ENCODE measurements at regions not wholly inside any gene's neighbourhood (a gene's known extent, or its start where the extent isn't known, plus 50 kb on each side); places are given as distances from the start of the nearest gene placed in this dataset.
"Not testable (repeated sequence)": the region's sequence is repeated elsewhere in the genome, so short reads cannot be mapped to it uniquely, and the experiment has no call there.

DNA sequence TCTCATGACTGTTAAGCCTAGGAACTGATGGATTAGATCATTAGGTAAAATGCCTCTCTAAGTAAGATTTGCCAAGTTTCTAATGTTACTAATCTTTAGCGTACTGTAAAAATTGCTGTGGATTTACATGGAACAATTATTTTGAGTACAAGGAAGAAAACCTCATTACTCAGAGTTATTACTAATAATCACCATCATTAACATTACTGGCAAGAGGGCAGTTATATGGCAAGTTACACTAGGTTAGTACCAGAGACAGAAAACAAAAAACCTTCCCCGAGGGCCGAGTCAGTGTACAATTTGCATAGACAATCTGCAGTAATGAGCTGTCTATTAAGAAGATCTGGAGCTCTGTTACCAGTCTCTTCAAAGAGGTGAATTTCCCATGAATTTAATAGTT lies 775.6 kb downstream of the GATA3 start:
- DNase-seq = no peak

DNA sequence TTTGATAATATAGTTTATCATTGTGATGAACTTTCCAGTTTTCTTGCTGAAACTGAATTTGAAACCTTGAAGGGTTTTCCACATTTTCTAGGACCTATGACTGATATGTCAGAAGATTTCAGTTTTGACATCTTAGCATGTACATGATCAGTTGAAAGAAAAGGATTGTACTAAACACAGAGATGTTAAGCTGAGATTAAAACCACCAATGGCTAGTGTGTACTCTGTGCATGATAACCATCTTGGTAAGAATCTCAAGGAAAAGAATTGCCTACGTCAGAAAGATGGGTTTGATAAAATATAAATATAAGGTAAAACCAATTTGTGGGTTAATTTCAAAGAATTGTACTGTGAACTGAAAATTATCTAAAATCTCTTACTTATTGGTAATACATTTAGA lies 776.4 kb downstream of the GATA3 start:
- DNase-seq = peak; percentile 34

DNA sequence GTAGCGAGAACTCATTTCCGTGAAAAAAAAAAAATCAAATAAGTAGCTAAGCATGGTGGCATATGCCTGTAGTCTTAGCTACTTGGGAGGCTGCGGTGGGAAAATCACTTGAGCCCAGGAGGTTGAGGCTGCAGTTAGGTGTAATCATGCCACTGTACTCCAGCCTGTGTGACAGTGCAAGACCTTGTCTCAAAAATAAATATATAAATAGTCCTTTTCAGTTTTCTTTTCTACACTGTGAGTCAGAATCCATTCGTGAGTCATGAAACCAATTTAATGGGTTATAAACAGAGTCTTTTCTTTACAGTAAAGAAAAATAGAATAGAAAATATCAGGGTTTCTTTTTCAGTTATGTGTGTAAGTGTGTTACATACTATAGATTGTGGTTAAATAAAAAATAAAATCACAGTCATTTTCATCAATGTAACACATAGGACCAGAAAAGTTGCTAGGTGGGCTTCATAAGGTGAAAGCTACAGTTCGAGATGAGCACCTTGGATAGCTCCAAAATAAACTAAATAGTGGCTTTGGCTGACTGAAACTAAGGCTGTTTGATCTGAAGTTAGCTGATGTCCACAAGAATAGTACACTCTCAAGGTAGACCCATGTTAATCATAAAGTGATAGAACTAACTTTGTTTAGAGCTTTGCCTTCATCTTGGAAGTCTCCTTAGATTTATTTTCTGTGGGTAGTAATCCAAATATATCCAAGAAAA lies 781.1 kb downstream of the GATA3 start:
- DNase-seq = no peak

DNA sequence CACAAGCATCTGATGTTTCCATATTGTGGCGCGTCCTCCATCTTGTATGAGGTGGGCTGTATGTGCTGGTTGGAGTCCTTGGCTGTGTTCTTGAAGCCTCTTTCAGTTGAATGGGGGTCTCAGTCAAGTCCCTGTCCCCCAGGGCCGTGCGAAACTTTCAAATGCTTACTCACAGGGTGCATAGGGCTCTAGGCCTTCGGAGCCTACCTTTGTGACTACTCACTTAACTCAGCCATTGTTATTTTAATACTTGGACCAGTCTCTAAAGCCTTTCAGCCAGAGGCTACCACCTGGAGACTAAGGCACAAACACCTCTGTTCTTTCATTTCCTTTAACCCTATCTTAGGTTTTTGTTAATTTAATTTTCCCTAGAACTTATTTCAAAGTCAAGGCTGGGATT lies 785.9 kb downstream of the GATA3 start:
- DNase-seq = no peak

DNA sequence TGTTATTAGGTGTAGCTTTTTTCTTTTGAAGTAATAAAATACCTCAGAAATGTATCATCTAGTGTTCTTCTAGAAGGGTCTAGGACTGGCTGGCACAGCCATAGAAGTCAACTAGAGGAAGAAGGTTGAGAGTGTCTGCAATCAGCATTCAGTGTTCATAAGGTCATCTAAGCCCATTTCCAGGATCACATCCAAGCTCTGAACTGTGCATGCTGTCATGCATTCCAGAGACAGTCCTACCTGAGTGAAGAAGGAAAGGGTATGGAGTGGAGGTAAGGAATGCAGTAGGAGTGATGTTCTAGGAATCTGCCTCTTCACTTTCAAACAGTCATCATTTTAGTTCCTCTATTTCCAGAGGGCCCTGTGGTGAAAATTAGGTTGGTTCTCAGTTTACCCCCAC lies 789.7 kb downstream of the GATA3 start:
- DNase-seq = no peak

DNA sequence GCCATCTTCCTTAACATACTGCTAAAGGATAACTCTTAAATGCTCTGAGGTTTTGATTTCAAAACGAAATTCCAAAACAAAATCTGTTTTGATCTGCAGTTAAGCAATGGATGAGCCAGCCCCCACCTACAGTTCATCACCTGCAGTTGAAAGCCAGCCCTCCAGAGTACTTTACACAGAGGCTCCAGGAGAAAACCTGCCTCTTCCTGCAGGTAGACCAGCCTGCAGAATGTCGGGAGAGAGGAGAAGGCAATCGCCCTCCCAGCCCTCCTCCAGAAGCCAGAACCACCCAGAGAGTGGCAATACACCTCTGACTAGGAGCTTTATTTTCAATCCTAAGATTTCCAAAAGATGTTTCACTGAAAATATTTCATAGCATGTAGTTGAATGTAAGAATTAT lies 798.1 kb downstream of the GATA3 start:
- no peak for DNase-seq

DNA sequence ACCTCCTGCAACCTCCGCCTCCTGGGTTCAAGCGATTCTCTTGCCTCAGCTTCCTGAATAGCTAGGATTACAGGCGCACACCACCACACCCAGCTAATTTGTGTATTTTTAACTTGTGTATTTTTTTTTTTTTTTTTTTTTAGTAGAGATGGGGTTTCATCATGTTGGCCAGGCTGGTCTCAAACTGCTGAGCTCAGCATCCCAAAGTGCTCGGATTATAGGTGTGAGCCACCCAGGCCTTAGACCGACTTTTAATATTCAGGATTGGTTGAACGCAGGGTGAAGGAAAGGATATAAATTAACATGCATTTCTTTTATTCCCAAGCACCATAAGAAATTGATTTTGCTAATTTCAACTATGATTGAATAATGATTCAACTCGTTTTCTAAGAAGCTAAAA lies 798.6 kb downstream of the GATA3 start:
- DNase-seq = no peak

DNA sequence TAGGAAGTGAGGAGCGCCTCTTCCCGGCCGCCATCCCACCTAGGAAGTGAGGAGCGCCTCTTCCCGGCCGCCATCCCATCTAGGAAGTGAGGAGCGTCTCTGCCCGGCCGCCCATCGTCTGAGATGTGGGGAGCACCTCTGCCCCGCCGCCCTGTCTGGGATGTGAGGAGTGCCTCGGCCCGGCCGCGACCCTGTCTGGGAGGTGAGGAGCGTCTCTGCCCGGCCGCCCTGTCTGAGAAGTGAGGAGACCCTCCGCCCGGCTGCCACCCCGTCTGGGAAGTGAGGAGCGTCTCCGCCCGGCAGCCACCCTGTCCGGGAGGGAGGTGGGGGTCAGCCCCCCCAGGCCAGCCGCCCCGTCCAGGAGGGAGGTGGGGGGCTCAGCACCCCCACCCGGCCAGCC lies 814.4 kb downstream of the GATA3 start:
- DNase-seq = not testable (repeated sequence)

DNA sequence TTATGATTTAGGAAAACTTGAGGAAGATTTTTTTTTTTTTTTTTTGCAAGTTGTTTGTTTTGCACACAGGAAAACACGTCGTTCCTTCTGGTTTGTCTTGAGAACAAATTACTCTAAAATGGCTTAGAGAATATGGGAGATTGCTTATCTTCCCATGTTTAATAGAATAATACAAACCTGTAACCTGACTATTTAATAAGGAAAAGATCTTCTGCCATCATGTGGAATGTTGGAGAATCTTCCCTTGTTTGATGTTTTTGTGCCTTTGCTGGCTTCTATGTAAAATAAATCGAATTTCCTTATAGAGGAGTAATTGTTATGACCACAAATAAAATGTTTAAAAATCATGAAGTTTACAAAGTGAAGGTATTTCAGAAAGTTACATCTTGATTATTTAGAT lies 818.8 kb downstream of the GATA3 start:
- peak; percentile 1 for DNase-seq

DNA sequence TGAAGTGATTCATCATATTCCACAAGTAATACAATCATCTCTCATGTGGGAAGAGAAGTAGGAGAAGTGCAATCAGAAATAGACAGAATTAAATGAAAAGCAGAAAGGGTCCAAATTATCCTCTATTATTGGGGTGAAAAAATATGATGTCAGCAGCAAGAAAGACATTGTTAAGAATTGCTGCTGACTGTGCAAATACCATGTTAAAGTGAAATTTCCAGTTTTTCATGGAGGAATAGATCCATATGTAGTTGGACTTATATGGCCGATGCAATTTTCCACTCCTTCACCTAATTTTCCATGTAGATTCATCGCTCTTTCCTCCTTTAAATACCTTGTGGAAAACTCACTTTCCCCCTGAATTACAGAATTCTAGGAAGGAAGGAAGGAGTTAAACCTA lies 819.8 kb downstream of the GATA3 start:
- no peak for DNase-seq

DNA sequence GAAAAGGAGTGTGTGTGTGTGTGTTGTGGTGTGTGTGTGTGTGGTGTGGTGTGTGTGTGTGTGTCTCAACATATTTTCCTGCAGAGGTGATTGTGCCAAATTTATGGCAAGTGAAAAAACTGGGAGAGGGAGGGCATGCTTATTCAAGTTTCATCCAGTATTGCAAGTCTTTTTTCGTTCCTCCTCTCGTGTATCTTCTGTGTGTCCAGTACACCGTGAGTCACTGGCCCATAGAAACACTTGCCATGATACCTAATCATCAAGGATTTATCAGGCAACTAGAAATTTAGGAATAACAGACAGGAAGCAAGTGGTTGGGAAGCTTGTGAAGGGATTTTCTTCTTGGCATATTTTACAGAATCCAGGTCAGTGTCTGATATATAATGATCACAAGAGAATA lies 820.5 kb downstream of the GATA3 start:
- DNase-seq = no peak

DNA sequence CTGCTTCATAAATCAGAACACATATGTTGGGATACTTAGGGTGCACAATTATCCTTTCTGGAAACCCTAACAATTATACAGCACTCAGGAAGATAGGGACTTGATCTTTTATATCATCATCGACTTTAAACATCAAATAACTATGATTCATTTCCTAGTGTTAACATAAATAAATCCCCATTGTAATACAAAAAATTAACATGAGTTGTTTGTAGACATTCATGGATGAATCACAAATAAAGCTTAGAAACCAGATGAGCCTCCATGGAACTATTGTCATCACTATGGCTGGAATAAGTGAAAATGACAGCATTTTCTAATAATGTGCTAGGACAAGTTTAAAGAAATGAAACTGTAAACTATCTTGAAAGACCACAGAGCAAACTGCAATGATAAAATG lies 821.7 kb downstream of the GATA3 start:
- no peak for DNase-seq

DNA sequence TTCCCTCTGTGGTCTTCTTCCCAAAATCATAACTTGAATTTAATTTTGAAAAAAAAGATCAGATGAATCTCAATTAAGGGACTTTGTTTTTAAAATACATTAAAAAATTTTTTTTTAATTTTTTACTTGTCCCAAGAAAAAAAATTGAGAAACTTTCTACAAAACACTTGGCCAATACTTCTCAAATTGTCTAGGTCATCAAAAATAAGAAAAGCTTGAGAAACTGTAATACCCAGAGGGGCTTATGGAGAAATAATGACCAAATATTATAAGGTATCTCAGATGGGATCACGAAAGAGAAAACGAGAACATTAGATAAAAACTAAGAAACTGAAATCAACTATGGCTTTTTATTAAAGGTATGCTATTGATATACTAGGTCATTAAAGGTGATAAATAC lies 835.0 kb downstream of the GATA3 start:
- no peak for DNase-seq

DNA sequence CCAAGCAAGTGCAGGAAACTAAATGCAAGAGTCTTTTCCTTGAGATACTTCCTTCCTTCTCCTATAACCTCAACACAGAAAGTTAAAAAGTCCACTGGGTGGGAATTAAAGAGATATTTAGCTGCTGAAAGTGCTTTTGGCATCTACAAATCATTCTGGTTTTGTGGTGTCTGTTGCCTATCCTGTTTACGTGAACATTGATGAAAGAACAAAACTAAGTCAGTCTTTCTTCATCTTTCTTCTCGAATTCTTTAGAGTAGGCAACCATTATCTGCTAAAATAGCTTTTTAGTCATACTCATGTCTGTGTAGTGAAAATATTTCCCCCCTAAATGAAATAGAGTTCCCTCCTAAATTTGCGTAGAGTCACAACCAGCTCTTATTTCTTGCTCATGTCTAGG lies 838.6 kb downstream of the GATA3 start:
- DNase-seq = no peak

DNA sequence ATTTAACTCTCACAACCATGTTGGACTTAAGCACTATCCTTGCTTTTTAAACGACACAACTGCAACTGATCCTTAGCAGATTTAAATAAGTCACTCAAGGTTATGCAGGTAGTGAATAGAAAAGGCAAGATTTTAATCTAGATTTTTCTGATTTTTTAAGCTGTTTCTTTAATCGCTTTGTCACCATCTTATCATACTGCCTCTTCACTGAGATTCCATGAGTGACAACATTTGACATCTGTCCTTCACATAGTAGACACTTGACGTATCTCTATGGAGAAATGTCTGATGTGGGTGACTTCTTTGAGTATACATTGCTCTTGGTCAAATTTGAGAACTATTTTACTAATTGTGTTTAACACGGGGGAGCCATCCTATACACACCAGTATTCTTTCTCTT lies 839.7 kb downstream of the GATA3 start:
- DNase-seq = no peak

DNA sequence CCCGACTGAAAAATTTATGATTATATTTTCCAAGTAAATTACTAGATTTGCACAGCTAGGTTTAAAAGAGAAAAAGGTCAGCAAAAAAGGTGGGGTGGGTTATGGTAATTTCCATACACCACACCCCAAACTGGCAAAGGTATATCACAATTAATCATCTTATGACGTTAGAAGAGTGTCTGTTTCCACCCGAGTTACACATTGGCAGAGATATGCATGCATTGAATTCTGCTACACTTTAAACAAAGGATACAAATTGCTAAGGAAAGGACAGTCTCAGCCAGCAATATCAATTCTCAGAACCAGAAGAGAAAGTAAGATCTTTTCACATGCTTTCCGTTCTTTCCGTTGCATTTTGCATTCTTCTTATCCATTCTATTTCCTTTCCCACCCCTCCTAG lies 843.3 kb downstream of the GATA3 start:
- no peak for DNase-seq

DNA sequence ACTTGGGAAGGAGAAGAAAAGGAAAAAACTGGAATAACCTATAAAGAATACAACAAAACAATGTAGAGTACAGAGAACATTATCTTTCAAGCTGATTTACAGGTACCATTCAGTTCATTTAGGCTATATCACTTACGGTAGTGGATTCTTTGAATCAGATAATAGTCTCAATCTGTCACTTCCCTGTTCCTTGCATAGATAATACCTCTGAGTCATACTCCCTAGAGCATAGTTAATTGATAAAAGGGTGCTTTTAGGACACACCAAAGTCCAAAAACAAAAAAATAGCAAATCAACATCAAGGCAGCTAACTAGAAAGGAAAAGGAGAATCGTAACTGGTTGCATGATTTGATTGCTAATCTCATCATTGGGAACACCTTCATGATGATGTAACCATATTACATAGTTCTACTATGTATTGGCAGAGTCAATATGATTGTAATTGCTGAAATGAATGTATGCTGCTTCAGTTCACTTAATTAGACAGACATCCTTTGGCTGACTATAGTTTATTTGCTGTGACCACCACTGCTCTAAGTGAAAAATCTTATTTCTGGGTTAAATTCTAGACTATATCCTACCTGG lies 844.4 kb downstream of the GATA3 start:
- no peak for DNase-seq

DNA sequence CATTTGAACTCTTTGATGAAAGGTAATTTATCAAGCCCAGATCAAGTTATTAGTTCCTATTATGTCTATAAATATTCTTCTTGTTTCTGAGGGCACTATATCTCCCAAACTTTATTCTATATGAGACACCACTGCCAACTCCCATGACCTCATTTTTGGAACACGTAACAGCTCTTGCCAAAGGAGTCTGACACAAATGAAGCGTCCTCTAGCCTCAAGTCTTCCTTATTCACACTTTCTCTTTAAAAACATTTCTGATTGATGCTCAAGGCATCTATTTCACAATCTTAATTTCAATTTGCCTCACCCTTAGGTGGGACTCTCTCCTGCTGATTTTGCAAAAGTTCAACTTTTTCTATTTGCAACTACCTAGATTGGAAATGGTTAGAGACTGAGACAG lies 848.4 kb downstream of the GATA3 start:
- no peak for DNase-seq

DNA sequence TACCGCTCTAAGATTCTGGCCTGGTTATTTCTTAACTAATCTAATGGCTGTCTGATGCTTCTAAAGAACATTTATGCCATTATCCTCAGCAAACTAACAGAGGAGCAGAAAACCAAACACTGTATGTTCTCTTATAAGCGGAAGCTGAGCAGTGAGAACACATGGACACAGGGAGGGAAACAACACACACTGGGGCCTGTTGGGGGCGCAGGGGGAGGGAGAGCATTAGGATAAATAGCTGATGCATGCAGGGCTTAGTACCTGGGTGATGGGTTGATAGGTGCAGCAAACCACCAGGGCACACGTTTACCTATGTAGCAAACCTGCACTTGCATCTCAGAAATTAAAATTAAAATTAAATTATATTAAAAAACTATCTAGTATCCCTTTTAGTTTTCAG lies 853.5 kb downstream of the GATA3 start:
- DNase-seq = no peak

DNA sequence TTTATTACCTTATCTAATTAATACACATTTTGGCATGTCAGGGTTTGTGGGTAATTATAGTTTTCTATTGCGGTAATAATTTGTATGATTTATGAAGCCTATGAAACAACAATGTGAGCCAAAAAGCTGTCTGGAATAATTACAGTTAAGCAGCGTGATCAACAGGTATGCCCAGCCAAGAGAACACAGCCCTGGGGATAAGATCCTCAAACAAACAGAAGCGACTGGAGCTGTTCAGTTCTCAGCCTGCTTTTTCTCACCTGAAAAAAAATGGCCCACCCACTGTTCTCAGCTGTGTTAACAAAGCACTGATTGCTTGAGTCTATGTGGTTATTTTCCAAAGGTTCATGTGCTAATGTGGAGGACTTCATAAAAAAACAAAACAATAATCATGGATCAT lies 855.8 kb downstream of the GATA3 start:
- DNase-seq = no peak

DNA sequence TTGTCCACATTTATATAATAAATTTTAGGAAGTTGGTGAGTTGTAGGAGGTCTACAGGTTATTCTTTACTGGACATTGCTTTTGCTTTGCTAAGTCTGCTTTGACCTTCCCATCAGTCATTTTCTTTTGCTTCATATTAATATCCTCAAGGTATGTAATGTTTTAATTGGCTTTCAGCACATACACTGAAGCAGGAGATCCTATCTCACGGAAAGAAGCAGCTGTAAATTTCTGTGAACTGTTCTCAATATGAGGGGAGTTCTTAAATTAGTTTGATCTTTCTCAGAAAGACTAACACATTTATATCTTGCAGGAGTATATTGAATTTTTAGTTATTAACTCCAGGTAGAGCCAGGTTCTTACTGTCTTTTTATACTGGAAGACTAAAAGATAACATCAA lies 856.5 kb downstream of the GATA3 start:
- no peak for DNase-seq

DNA sequence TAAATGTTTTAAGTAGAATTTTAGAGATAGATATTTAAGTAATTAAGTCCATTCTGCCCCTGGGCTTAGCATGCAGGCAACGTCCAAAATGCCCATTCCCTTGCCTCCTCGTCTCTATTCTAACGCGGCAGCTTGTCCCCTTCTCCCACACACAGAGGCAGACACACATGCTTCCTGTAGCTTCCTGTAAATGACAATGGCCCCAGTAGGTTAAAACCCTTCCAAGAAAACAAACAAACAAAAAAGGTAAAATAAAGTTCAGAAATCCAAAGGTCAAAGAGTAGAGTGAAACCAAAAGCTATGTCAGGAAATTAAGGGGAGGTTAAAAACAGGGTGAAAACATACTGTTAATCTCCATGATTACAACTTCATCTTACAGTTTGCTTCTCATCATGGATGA lies 857.6 kb downstream of the GATA3 start:
- no peak for DNase-seq

DNA sequence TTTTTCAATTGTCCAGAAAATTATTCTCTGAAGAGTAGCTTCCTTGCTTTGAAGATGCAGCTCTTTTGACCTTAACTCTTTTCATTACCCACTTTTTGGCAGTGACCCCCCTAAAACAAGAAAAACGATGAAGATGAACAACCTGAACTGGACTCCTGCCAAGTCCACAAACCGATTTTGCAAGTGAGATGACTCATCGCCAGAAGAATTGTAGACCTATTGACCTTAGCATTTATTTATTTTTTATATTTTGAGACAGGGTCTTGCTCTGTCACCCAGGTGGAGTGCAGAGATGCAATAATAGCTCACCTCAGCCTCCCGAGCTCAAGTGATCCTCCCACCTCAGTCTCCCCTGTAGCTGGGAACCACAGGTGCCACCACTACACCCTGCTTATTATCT lies 859.2 kb downstream of the GATA3 start:
- DNase-seq = no peak

DNA sequence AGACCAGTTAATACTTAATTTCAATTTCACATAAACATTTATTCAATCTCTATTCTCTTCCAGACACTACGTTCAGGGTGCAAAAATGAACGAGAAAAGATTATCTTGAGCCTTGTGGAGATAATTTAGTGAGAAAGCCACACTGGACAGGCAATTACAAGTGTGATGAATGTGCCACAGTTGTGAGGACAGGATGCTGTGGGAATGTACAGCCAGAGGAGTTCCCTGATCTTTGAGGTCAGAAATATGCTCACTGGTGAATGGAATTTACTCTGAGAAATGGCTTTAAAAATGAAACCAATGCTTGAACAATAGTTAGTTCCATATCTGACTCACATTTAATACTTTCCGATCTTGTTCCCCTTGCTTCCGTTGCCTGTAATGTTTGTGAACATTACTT lies 864.8 kb downstream of the GATA3 start:
- no peak for DNase-seq

DNA sequence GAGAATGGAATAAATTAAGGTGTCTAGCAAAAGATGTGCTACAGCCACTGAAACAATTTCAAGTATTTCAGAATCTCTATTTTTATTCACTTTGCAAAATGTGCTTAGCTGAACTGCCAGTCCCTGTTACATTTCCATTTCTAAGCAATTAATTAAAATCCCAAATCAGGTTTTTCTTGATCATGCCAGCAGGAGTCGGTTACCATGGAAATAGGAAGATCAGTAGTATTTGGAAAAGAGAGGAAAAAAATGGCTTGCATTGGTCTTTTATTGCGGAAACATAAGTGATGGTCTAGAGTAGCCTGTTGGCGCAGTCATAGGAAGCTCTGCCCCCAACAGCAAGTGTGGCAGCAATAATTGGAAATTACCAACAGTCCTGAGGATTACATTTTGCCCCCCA lies 867.1 kb downstream of the GATA3 start:
- no peak for DNase-seq
